Rectal smooth muscle tissue (tissue), 1 donor: ENCODE measurements at regions not wholly inside any gene's neighbourhood (a gene's known extent, or its start where the extent isn't known, plus 50 kb on each side); places are given as distances from the start of the nearest gene placed in this dataset.
"Not testable (repeated sequence)": the region's sequence is repeated elsewhere in the genome, so short reads cannot be mapped to it uniquely, and the experiment has no call there.

Experiments used
- H3K27ac ChIP-seq: one replicate; pipeline ENCODE4 v1.7.0; 2013; ENCODE audit warnings: low read depth, low read length, inconsistent platforms
- H3K27me3 ChIP-seq: one replicate; pipeline ENCODE4 v1.7.0; 2013; ENCODE audit warnings: low read length; ENCODE audit not compliant: control insufficient read depth, insufficient read depth
- H3K36me3 ChIP-seq: one replicate; pipeline ENCODE4 v1.7.0; 2013; ENCODE audit warnings: low read length; ENCODE audit not compliant: control insufficient read depth, insufficient read depth
- H3K4me1 ChIP-seq: one replicate; pipeline ENCODE4 v1.7.0; 2013; ENCODE audit warnings: low read length; ENCODE audit not compliant: control insufficient read depth, insufficient read depth
- H3K4me3 ChIP-seq: one replicate; pipeline ENCODE4 v1.7.0; 2013; ENCODE audit warnings: low read length
- H3K9ac ChIP-seq: one replicate; pipeline ENCODE4 v1.7.0; 2013; ENCODE audit warnings: low read length

DNA sequence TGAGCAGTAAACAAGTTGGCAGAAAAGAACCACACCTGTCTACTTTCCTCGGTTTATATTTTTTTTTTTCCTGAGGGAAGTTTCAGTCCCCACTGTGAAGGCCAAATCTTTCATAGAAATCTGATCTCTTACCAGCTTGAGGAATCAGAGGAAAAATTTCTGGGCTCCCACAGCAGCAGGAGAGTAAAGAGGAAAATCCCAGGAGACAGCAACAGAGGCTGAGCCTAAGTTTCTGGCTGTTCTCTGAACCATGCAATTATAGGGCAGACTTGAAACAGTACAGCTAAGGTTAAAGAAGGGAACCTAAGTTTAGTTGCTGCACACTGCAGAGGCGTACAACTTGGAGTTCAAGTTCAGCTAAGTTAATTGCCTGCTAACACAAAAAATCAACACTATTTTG lies 1090.9 kb upstream of the INTU start:
- Histone ChIP-seq H3K4me3 (no peak overlapping the region), H3K36me3 (no peaks in the 10 kb centered on the region), H3K27ac (no peak overlapping the region), H3K27me3 (no peaks in the 10 kb centered on the region), H3K4me1 (no peaks in the 10 kb centered on the region), H3K9ac (no peak overlapping the region)

DNA sequence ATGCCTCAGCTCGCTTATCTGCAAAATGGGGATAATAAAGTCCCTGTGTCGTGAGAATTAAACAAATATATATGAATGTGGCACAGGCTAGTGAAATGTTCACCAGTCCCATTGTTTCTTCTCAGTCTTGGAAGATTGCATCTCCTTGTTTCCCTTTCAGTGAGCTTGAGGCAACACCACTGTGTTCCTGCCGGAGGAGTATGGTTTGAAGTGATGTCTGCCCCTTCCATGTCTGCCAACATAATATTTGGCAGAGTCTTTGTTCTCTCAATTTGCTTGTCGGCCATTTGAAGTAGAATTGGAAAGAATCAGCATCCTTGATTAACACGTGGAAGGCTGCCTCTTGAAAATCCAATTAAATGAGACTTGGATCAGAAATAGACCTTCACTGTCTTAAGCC lies 1088.5 kb upstream of the INTU start:
- Histone ChIP-seq H3K27me3 (no peaks in the 10 kb centered on the region), H3K36me3 (no peaks in the 10 kb centered on the region), H3K9ac (no peak overlapping the region), H3K4me1 (no peaks in the 10 kb centered on the region), H3K4me3 (no peak overlapping the region), H3K27ac (no peak overlapping the region)

DNA sequence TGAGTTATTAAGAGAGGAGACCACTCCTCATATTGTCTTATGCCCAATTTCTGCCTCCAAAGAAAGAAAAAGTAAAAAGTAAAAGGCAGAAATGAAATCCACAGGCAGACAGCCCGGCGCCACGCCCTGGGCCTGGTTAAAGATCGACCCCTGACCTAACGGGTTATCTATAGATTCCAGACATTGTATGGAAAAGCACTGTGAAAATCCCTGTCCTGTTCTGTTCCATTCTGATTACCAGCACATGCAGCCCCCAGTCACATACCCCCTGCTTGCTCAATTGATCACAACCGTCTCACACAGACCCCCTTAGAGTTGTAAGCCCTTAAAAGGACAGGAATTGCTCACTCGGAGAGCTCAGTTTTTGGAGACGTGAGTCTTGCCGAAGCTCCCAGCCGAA lies 1086.6 kb upstream of the INTU start:
- not testable (repeated sequence) for H3K4me3 ChIP-seq, H3K27ac ChIP-seq, H3K27me3 ChIP-seq, H3K36me3 ChIP-seq, H3K9ac ChIP-seq, H3K4me1 ChIP-seq

DNA sequence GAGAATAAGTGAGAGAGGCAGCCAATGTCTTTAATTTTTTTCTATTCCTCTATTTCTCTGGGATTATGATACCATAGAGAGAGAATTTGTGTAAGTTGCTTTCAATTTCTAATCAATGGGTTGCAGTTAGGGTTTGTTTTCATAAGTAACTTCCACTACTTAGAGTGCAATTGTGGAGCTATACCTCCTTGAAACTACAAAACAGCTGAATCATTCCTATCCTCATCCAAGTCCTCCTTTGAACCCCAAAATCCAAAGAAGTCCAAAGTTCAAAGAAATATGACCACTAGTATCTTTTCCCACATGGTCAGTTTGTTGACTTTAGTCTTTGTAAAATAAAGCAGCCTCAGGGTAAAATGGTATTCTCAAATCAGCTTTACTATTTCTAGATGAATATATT lies 1085.4 kb upstream of the INTU start:
- Histone ChIP-seq H3K27ac (no peak overlapping the region), H3K9ac (no peak overlapping the region), H3K27me3 (no peaks in the 10 kb centered on the region), H3K4me3 (no peak overlapping the region), H3K4me1 (no peaks in the 10 kb centered on the region), H3K36me3 (no peaks in the 10 kb centered on the region)

DNA sequence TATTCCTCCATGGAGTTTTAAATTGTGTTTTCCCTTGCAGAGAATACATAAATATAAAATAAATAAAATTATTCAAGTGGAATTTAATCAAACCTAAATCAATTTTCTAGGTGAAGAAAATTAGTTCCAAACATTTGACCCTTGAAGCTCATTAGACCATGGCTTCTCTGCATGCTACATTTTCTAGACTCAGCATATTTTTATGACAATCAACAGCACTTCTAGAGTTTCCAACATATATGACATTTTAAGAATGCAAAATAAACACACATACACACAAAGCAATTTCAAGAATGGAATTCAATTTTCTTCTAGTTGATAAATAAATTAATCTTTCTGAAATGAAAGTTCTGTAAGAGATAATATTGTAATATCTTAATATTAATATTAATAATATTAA lies 1083.9 kb upstream of the INTU start:
- H3K9ac ChIP-seq = no peak overlapping the region
- no peak overlapping the region for H3K27ac ChIP-seq
- H3K36me3 ChIP-seq = no peaks in the 10 kb centered on the region
- H3K4me3 ChIP-seq = no peak overlapping the region
- H3K27me3 ChIP-seq = no peaks in the 10 kb centered on the region
- H3K4me1 ChIP-seq = no peaks in the 10 kb centered on the region

DNA sequence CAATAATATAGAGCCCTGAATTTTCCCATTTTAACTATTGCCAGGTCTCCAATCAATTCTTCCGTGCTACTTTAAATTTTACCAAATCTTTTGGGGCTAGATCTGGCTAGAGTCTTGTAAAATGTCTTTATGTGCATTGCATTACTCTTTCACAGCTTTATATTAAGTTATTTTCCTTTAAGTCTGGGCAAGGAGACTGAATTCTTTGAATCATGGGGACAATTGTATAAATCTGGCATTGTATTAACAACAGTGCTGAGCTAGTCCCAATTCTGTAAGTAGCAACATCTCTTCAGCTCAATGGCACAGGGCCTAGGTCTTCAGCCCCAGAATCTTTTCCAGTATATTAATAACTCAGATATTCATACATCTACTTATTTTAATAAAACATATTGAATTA lies 1080.4 kb upstream of the INTU start:
- Histone ChIP-seq H3K4me1 (no peaks in the 10 kb centered on the region), H3K9ac (no peak overlapping the region), H3K4me3 (no peak overlapping the region), H3K36me3 (no peaks in the 10 kb centered on the region), H3K27me3 (no peaks in the 10 kb centered on the region), H3K27ac (no peak overlapping the region)

DNA sequence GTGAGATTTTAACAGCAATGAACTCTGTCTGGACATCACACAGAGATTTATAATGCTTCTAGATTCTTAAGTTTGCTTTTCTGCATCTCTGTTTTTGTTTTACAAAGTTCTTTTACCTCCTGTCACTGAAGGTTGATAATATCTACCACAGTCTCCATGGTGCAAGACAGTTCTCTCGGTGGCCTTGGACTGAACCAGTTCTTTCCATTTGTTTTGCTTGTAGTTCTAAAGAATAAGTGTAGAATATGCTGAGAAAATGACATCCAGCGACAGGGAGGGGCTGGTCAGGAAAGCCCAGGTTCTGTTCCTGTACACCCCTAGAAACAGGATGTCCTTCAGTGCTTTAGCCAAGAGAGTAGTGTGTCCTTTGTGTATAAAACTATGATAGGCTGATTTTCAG lies 1079.5 kb upstream of the INTU start:
- Histone ChIP-seq H3K9ac (no peak overlapping the region), H3K27ac (no peak overlapping the region), H3K4me1 (no peaks in the 10 kb centered on the region), H3K36me3 (no peaks in the 10 kb centered on the region), H3K27me3 (no peaks in the 10 kb centered on the region), H3K4me3 (no peak overlapping the region)

DNA sequence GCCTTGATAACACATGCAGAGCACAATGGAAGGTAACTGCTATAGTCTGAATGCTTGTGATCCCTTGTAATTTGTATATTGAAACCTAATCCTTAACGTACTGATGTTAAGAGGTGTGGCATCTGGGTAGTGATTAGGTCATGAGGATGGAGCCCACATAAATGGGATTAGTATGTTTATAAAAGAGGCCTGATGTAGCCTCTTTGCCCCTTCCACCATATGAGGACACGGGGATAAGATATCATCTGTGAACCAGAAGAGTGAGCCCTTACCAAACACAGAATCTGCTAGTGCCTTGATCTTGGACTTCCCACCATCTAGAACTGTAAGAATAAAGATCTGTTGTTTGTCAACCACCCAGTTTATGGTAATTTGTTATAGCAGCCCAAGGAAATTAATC lies 1074.2 kb upstream of the INTU start:
- Histone ChIP-seq H3K27me3 (no peaks in the 10 kb centered on the region), H3K36me3 (no peaks in the 10 kb centered on the region)

DNA sequence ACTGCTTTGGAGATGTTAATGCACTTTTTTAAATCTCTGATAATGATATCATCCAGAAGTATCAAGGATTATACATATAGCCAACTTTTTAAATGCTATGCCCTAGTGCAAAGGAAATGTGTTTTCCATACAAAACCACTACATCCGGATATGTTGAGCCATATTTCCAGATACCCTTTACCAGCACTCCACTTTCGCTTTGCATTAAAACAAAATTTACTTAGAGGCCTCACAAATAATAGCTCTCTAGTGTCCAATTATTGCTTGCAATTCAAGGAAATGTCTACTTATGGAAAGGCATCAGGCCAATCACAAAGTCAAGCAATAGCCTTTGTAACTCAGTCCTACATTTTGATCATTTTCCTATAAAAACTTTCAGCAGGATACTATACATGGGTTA lies 1072.8 kb upstream of the INTU start:
- Histone ChIP-seq H3K27me3 (no peaks in the 10 kb centered on the region), H3K27ac (no peak overlapping the region), H3K4me1 (no peaks in the 10 kb centered on the region), H3K36me3 (no peaks in the 10 kb centered on the region), H3K4me3 (no peak overlapping the region), H3K9ac (no peak overlapping the region)

More for the DNA sequence above, 1074.2 kb upstream of the INTU start:
- Histone ChIP-seq H3K4me1 (no peaks in the 10 kb centered on the region), H3K4me3 (no peak overlapping the region), H3K9ac (no peak overlapping the region), H3K27ac (no peak overlapping the region)

DNA sequence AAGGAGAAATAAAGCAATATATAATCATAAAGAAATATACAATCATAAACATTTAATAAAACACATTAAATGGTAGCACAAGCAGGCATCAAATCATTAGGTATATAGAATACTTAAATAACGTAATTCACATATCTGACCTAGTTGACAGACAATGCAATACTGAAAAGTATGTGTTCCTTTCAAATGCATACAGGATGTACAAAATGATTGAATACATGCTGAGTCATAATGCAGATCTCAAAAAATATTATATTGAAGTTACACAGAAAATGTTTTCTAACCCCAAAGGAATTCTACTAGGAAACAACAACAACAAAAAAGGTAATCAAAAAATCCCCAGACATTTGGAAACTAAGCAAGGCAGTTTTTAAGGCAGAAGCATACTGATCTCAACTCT lies 1072.0 kb upstream of the INTU start:
- Histone ChIP-seq H3K9ac (no peak overlapping the region), H3K27me3 (no peaks in the 10 kb centered on the region), H3K27ac (no peak overlapping the region), H3K36me3 (no peaks in the 10 kb centered on the region), H3K4me1 (no peaks in the 10 kb centered on the region), H3K4me3 (no peak overlapping the region)

DNA sequence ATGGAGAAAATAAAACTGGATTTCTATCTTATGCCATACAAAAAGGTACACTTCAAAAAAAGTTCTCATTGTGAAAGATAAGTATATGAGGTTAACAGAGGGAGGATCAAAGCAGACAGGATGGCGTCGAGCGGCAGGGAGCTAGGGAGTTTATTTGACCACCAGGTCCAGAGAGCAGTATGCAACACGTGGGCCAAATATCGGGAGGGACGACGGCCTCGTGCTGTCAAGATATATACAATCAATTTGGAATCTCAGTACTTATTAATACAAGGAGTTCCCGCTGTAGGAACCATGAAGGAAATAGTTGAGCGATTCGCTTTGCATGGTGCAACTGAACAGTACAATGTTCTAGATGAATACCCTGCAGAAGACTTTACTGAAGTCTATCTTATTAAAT lies 1069.4 kb upstream of the INTU start:
- Histone ChIP-seq H3K36me3 (no peaks in the 10 kb centered on the region), H3K4me3 (no peak overlapping the region), H3K27me3 (no peaks in the 10 kb centered on the region), H3K27ac (no peak overlapping the region), H3K4me1 (no peaks in the 10 kb centered on the region), H3K9ac (no peak overlapping the region)

DNA sequence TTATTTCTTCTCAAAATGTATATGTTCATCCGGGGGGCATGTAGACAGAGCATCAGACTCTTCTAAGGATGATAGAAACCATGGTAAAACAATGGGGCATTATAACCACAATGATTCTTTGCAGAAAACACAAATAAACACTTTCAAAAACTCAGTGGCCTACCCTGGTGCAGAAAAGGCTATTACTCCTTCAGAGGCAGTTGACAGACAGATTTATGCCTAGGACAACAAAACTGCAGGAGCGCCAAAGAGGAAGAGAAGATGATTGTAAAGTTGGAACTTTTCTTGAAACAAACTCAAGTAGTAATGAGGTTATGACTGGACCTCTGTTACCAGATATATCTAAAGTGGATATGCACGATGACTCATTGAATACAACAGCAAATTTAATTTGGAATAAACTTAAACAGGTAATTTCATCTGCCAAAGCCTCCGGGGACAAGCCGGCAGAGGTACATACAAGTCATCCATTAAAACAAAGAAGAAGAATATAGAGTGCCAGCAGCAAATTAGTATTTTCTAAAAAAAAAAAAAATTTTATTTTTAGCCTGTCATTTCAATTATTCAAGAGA lies 1068.4 kb upstream of the INTU start:
- H3K4me3 ChIP-seq = no peak overlapping the region

DNA sequence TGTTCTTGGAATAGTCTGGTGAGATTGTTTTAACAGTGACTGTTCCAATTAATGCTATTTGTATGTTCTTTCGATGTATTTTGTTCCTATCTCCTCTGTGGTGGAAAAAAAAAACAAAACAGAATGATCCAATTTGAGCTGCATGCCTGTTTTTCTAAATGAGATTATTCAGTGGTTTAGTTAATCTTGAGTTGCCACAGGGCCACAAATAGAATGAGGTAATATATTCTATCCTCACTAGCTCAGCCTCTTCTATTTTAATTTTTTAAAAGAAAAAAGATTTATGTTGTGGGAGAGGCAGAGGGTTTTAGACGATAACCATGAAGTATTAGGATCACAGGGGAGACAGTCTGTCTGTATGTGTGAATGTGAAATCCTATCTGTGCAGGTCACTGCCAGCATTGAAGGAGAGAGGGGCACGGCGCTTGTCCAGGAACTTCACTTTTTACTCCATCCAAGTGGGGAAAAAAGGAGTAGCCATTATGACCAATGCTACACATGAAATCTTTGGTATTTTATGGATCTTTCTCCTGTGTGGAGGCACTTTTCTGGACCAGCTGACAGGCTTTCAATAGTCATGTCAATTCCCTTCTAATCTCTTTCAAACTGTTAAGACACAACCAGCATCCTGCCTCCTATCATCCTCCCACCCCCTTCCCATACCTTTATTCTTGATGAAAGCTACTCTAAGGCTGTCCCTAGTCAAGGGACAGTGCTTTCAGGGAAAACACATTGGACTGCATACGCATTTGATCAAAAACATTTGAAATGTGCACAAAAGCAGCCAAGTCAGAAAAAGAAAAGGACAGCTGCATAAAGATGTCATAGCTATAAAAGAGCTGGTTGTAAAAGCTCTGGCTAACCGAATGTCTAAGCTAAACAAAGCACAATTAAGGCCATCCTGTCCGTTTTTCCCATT lies 1063.8 kb upstream of the INTU start:
- H3K4me1 ChIP-seq = no peaks in the 10 kb centered on the region
- no peak overlapping the region for H3K9ac ChIP-seq
- H3K27me3 ChIP-seq = no peaks in the 10 kb centered on the region
- no peak overlapping the region for H3K4me3 ChIP-seq
- H3K27ac ChIP-seq = no peak overlapping the region
- no peaks in the 10 kb centered on the region for H3K36me3 ChIP-seq

More for the DNA sequence above, 1068.4 kb upstream of the INTU start:
- H3K9ac ChIP-seq = no peak overlapping the region
- H3K4me1 ChIP-seq = no peaks in the 10 kb centered on the region
- no peaks in the 10 kb centered on the region for H3K36me3 ChIP-seq
- H3K27me3 ChIP-seq = no peaks in the 10 kb centered on the region
- no peak overlapping the region for H3K27ac ChIP-seq
